IMR-90 (cell line): ENCODE measurements at regions not wholly inside any gene's neighbourhood (a gene's known extent, or its start where the extent isn't known, plus 50 kb on each side); places are given as distances from the start of the nearest gene placed in this dataset.
"Not testable (repeated sequence)": the region's sequence is repeated elsewhere in the genome, so short reads cannot be mapped to it uniquely, and the experiment has no call there.

ENCODE experiments used
- ATAC-seq: fragments of 200-7000 bp; cut with Tn5 transposase; 2 replicates; pipeline ENCODE4 v1.9.1; 2020; ENCODE audit warnings: low read depth, mild to moderate bottlenecking, moderate library complexity
- BruUV-seq: library from RNA; stranded (reverse); fragments of 400-500 nt; replicated peaks from 2 replicates; lab custom pipeline; 2021; lab: Mats Ljungman, UMichigan
- CTCF ChIA-PET: fragments of 300-600 bp; formaldehyde crosslinking; extraction: SDS; loops from one replicate; lab custom pipeline; 2021; ENCODE audit warnings: antibody characterized with exemption; lab: Yijun Ruan, JAX
- POLR2A ChIA-PET: fragments of 300-600 bp; sonication (Branson Sonifier 250); formaldehyde crosslinking; loops from one replicate; lab custom pipeline; 2022; ENCODE audit warnings: antibody characterized with exemption; ENCODE audit not compliant: unreplicated experiment; lab: Charles Lee
- DNase-seq: peaks from one replicate; pipeline ENCODE4 v3.0.0; 2013
- H2AFZ ChIP-seq: replicated peaks from 2 replicates; pipeline ENCODE3; 2013; ENCODE audit warnings: low read length, mild to moderate bottlenecking; ENCODE audit not compliant: poor library complexity
- H2AK5ac ChIP-seq: 2 replicates; pipeline ENCODE4 v1.6.1; 2013; ENCODE audit warnings: low read depth, low read length, inconsistent platforms
- H2AK9ac ChIP-seq: replicated peaks from 2 replicates; pipeline ENCODE3; 2013; ENCODE audit warnings: mild to moderate bottlenecking, low read depth, low read length, moderate library complexity; ENCODE audit not compliant: poor library complexity
- H2BK120ac ChIP-seq: 2 replicates; pipeline ENCODE4 v1.6.1; 2013; ENCODE audit warnings: low read depth, low read length, inconsistent platforms
- H2BK15ac ChIP-seq: 3 replicates; pipeline ENCODE4 v1.6.1; 2013; ENCODE audit warnings: low read depth, low read length, inconsistent platforms
- H2BK20ac ChIP-seq: 2 replicates; pipeline ENCODE4 v1.6.1; 2013; ENCODE audit warnings: low read depth, mild to moderate bottlenecking, inconsistent platforms, low read length, moderate library complexity
- H2BK5ac ChIP-seq: 2 replicates; pipeline ENCODE4 v1.6.1; 2013; ENCODE audit warnings: mild to moderate bottlenecking, low read depth, low read length, inconsistent platforms; ENCODE audit not compliant: poor library complexity, severe bottlenecking
- H3K14ac ChIP-seq: replicated peaks from 2 replicates; pipeline ENCODE4 v1.6.1; 2013; ENCODE audit warnings: low read depth, low read length, inconsistent platforms
- H3K18ac ChIP-seq: 2 replicates; pipeline ENCODE4 v1.6.1; 2013; ENCODE audit warnings: low read depth, low read length, control low read depth
- H3K23ac ChIP-seq: 2 replicates; pipeline ENCODE4 v1.6.1; 2013; ENCODE audit warnings: low read depth, low read length, inconsistent platforms
- H3K27ac ChIP-seq: 2 replicates; pipeline ENCODE4 v1.5.1; 2013; ENCODE audit warnings: mild to moderate bottlenecking, control low read depth, low read length; ENCODE audit not compliant: insufficient read depth
- H3K27me3 ChIP-seq: 2 replicates; pipeline ENCODE4 v1.6.1; 2013; ENCODE audit warnings: low read length; ENCODE audit not compliant: control insufficient read depth, insufficient read depth
- H3K36me3 ChIP-seq: 2 replicates; pipeline ENCODE4 v1.6.1; 2013; ENCODE audit warnings: low read length, mixed read lengths; ENCODE audit not compliant: control insufficient read depth, insufficient read depth
- H3K4ac ChIP-seq: 2 replicates; pipeline ENCODE4 v1.6.1; 2013; ENCODE audit warnings: low read depth, low read length, inconsistent platforms
- H3K4me1 ChIP-seq: 2 replicates; pipeline ENCODE4 v1.6.1; 2013; ENCODE audit warnings: low read length, mixed read lengths; ENCODE audit not compliant: control insufficient read depth, insufficient read depth
- H3K4me2 ChIP-seq: 2 replicates; pipeline ENCODE4 v1.6.1; 2013; ENCODE audit warnings: low read depth, mild to moderate bottlenecking, control low read depth, low read length, moderate library complexity
- H3K4me3 ChIP-seq: 2 replicates; pipeline ENCODE4 v1.5.1; 2013; ENCODE audit warnings: low read depth, mild to moderate bottlenecking, control low read depth, low read length, moderate library complexity; ENCODE audit not compliant: insufficient read depth
- H3K56ac ChIP-seq: 2 replicates; pipeline ENCODE4 v1.6.1; 2013; ENCODE audit warnings: low read length, inconsistent platforms; ENCODE audit not compliant: insufficient read depth; ENCODE audit errors: extremely low read depth
- H3K79me1 ChIP-seq, 2 experiments: 2 replicates each; pipeline ENCODE4 v1.6.1; 2013; ENCODE audit warnings: low read length in 2 of 2, inconsistent platforms in 1 of 2, low read depth in 1 of 2
- H3K9ac ChIP-seq: 2 replicates; pipeline ENCODE4 v1.6.1; 2013; ENCODE audit warnings: low read depth, low read length, control low read depth
- H3K9me1 ChIP-seq: 2 replicates; pipeline ENCODE4 v1.6.1; 2013; ENCODE audit warnings: low read length, inconsistent platforms; ENCODE audit not compliant: insufficient read depth
- H3K9me3 ChIP-seq: 2 replicates; pipeline ENCODE4 v1.6.1; 2013; ENCODE audit warnings: low read length; ENCODE audit not compliant: control insufficient read depth, insufficient read depth
- H4K20me1 ChIP-seq: 2 replicates; pipeline ENCODE4 v1.6.1; 2013; ENCODE audit warnings: low read length, inconsistent platforms; ENCODE audit not compliant: insufficient read depth
- H4K5ac ChIP-seq: 2 replicates; pipeline ENCODE4 v1.6.1; 2013; ENCODE audit warnings: mild to moderate bottlenecking, low read depth, low read length, control low read depth
- H4K8ac ChIP-seq, 2 experiments: 2 replicates each; pipeline ENCODE4 v1.6.1; 2013; ENCODE audit warnings: low read depth in 2 of 2, low read length in 2 of 2, control low read depth in 1 of 2, inconsistent platforms in 1 of 2
- H4K91ac ChIP-seq: 2 replicates; pipeline ENCODE4 v1.6.1; 2013; ENCODE audit warnings: low read depth, low read length, inconsistent platforms; ENCODE audit not compliant: insufficient read depth
- WGBS, 2 experiments: methylation state at CpG; one replicate each; pipeline versions ENCODE4 v1.1.5 to v1.1.7; 2013; ENCODE audit warnings: missing lambda C conversion rate in 2 of 2; ENCODE audit not compliant: insufficient read length in 1 of 2; ENCODE audit errors: extremely low coverage in 2 of 2; 5-methylcytosine and 5-hydroxymethylcytosine counted together
- dilution Hi-C: fragments of 300-500 bp; cut with HindIII; formaldehyde crosslinking; loops from one replicate; pipeline ENCODE4 v1.14.3; 2018; ENCODE audit warnings: low sequenced_read_pairs; ENCODE audit not compliant: unreplicated experiment
- in situ Hi-C: fragments of 300-500 bp; cut with MboI; formaldehyde crosslinking; loops from 3 replicates; pipeline ENCODE4 v1.14.3; 2019; ENCODE audit warnings: low sequenced_read_pairs, inconsistent platforms, mixed read lengths
- intact Hi-C: fragments of 100-400 bp; cut with micrococcal nuclease; formaldehyde crosslinking; loops from 2 replicates; pipeline ENCODE4 v1.10.0; 2022

- WGBS, 2 experiments: 62 to 92% methylated on average over 2 to 5 of the region's 11 CpGs
- H2BK15ac ChIP-seq, H3K27ac ChIP-seq, ATAC-seq, H2AK9ac ChIP-seq, H2BK5ac ChIP-seq, H3K36me3 ChIP-seq, H2BK20ac ChIP-seq, H3K9ac ChIP-seq, H2AK5ac ChIP-seq, H3K4me1 ChIP-seq, H3K14ac ChIP-seq, H3K9me1 ChIP-seq, H3K9me3 ChIP-seq, intact Hi-C loops, H4K8ac ChIP-seq, dilution Hi-C loops, H3K4me2 ChIP-seq, H3K4ac ChIP-seq, H2AFZ ChIP-seq, H3K23ac ChIP-seq, BruUV-seq, H3K56ac ChIP-seq, DNase-seq, H4K5ac ChIP-seq, H3K79me1 ChIP-seq, POLR2A ChIA-PET, H3K4me3 ChIP-seq, H2BK120ac ChIP-seq, H3K18ac ChIP-seq, H4K91ac ChIP-seq, in situ Hi-C loops, H3K27me3 ChIP-seq, H4K20me1 ChIP-seq, CTCF ChIA-PET: not testable (repeated sequence)
Observed at GRCh38 chr17:22091041-22091679, 398.8 kb downstream of the KCNJ18 start.

- H3K9me1 ChIP-seq, H3K4me3 ChIP-seq, H2BK15ac ChIP-seq, DNase-seq, H2BK5ac ChIP-seq, H3K4me2 ChIP-seq, H3K36me3 ChIP-seq, H4K20me1 ChIP-seq, H4K5ac ChIP-seq, POLR2A ChIA-PET, H3K9me3 ChIP-seq, H3K27ac ChIP-seq, BruUV-seq, H3K23ac ChIP-seq, CTCF ChIA-PET, H4K91ac ChIP-seq, H3K4ac ChIP-seq, H2BK20ac ChIP-seq, H2BK120ac ChIP-seq, ATAC-seq, H2AK5ac ChIP-seq, H3K14ac ChIP-seq, H3K18ac ChIP-seq, dilution Hi-C loops, H3K56ac ChIP-seq, intact Hi-C loops, H3K27me3 ChIP-seq, H2AK9ac ChIP-seq, H3K4me1 ChIP-seq, H3K9ac ChIP-seq, H4K8ac ChIP-seq, H3K79me1 ChIP-seq, H2AFZ ChIP-seq, in situ Hi-C loops: not testable (repeated sequence)
- WGBS, 2 experiments: 35% methylated on average over 2 of the region's 4 CpGs; no CpG with 5 or more reads in 1 of the 2 experiments
Observed at GRCh38 chr17:22091840-22092239, 399.5 kb downstream of the KCNJ18 start.
